Glomerular visceral epithelial cell (primary cell): ENCODE measurements at regions not wholly inside any gene's neighbourhood (a gene's known extent, or its start where the extent isn't known, plus 50 kb on each side); places are given as distances from the start of the nearest gene placed in this dataset.

ENCODE experiments used
- DNase-seq: peaks from one replicate; pipeline ENCODE4 v3.0.0-alpha.2; 2016; ENCODE audit errors: extremely low spot score

GRCh38 chr13:44093607-44094564, 214.2 kb downstream of the LACC1 start:
- no peak for DNase-seq

- no peak for DNase-seq
These were observed 217.2 kb downstream of the LACC1 start for GRCh38 chr13:44096901-44097300.

GRCh38 chr13:44098559-44098958, 218.9 kb downstream of the LACC1 start:
- DNase-seq: no peak

GRCh38 chr13:44101347-44102083, 221.8 kb downstream of the LACC1 start:
- no peak for DNase-seq

GRCh38 chr13:44103429-44104196, 223.9 kb downstream of the LACC1 start:
- no peak for DNase-seq

- DNase-seq: no peak
These were observed 224.4 kb downstream of the LACC1 start for GRCh38 chr13:44104197-44104490.

- no peak for DNase-seq
These were observed 225.3 kb downstream of the LACC1 start for GRCh38 chr13:44104969-44105368.

- DNase-seq: no peak
These were observed 226.8 kb downstream of the LACC1 start for GRCh38 chr13:44106266-44107152.

GRCh38 chr13:44107357-44108121, 227.8 kb downstream of the LACC1 start:
- DNase-seq: no peak

GRCh38 chr13:44108331-44108858, 228.7 kb downstream of the LACC1 start:
- no peak for DNase-seq

- DNase-seq: peak; percentile 70
These were observed 230.5 kb downstream of the LACC1 start for GRCh38 chr13:44110091-44110621.

- DNase-seq: no peak
These were observed 232.0 kb downstream of the LACC1 start for GRCh38 chr13:44111701-44112100.

- DNase-seq: no peak
These were observed 233.1 kb downstream of the LACC1 start for GRCh38 chr13:44112700-44113329.

GRCh38 chr13:44116562-44117332, 237.0 kb downstream of the LACC1 start:
- peak; percentile 30 for DNase-seq

GRCh38 chr13:44117351-44117750, 237.6 kb downstream of the LACC1 start:
- peak; percentile 46 for DNase-seq

- no peak for DNase-seq
These were observed 238.1 kb downstream of the LACC1 start for GRCh38 chr13:44117816-44118215.

GRCh38 chr13:44118881-44119280, 239.2 kb downstream of the LACC1 start:
- no peak for DNase-seq

- no peak for DNase-seq
These were observed 240.3 kb downstream of the LACC1 start for GRCh38 chr13:44120043-44120442.
